ENCODE measurements at regions not wholly inside any gene's neighbourhood (a gene's known extent, or its start where the extent isn't known, plus 50 kb on each side); places are given as distances from the start of the nearest gene placed in this dataset.

- no peak for DNase-seq (ENCODE audit: low spot score)
Observed at GRCh38 chr11:95353706-95354105, 122.7 kb upstream of the SESN3 start.

GRCh38 chr11:95352733-95353346 is 121.8 kb upstream of the SESN3 start:
- DNase-seq (ENCODE audit: low spot score): no peak

- DNase-seq (ENCODE audit: low spot score): no peak
Observed at GRCh38 chr11:95349345-95349942, 118.4 kb upstream of the SESN3 start.

- DNase-seq (ENCODE audit: low spot score): no peak
Observed at GRCh38 chr11:95346265-95346664, 115.3 kb upstream of the SESN3 start.

- DNase-seq (ENCODE audit: low spot score): no peak
Observed at GRCh38 chr11:95345651-95346050, 114.6 kb upstream of the SESN3 start.

GRCh38 chr11:95344932-95345642 is 114.1 kb upstream of the SESN3 start:
- no peak for DNase-seq (ENCODE audit: low spot score)

- no peak for DNase-seq (ENCODE audit: low spot score)
Observed at GRCh38 chr11:95341221-95341620, 110.2 kb upstream of the SESN3 start.

- DNase-seq (ENCODE audit: low spot score): no peak
Observed at GRCh38 chr11:95339086-95339901, 108.3 kb upstream of the SESN3 start.

- DNase-seq (ENCODE audit: low spot score): peak; percentile 90
Observed at GRCh38 chr11:95338430-95338991, 107.5 kb upstream of the SESN3 start.

GRCh38 chr11:95337972-95338429 is 107.0 kb upstream of the SESN3 start:
- DNase-seq (ENCODE audit: low spot score): no peak

- DNase-seq (ENCODE audit: low spot score): peak; percentile 88
Observed at GRCh38 chr11:95337175-95337957, 106.4 kb upstream of the SESN3 start.

GRCh38 chr11:95335989-95336388 is 105.0 kb upstream of the SESN3 start:
- no peak for DNase-seq (ENCODE audit: low spot score)

- DNase-seq (ENCODE audit: low spot score): no peak
Observed at GRCh38 chr11:95331161-95331560, 100.2 kb upstream of the SESN3 start.

- DNase-seq (ENCODE audit: low spot score): no peak
Observed at GRCh38 chr11:95330302-95330701, 99.3 kb upstream of the SESN3 start.

- no peak for DNase-seq (ENCODE audit: low spot score)
Observed at GRCh38 chr11:95327273-95327948, 96.4 kb upstream of the SESN3 start.

- DNase-seq (ENCODE audit: low spot score): no peak
Observed at GRCh38 chr11:95325777-95326258, 94.8 kb upstream of the SESN3 start.

GRCh38 chr11:95324826-95325225 is 93.8 kb upstream of the SESN3 start:
- no peak for DNase-seq (ENCODE audit: low spot score)

GRCh38 chr11:95322539-95322938 is 91.5 kb upstream of the SESN3 start:
- DNase-seq (ENCODE audit: low spot score): no peak

- DNase-seq (ENCODE audit: low spot score): no peak
Observed at GRCh38 chr11:95318498-95318897, 87.5 kb upstream of the SESN3 start.

- no peak for DNase-seq (ENCODE audit: low spot score)
Observed at GRCh38 chr11:95308512-95309035, 77.6 kb upstream of the SESN3 start.

Data from left forelimb (tissue), 1 donor.